Right lobe of liver (tissue), 4 donors: ENCODE measurements at regions not wholly inside any gene's neighbourhood (a gene's known extent, or its start where the extent isn't known, plus 50 kb on each side); places are given as distances from the start of the nearest gene placed in this dataset.
A peak's percentile ranks its signal among the peaks of the same experiment; 100 is the strongest.

Experiments used
- CTCF ChIP-seq, 4 donors: fragments of 200-600 bp in 3 of 4; fragments of 450-650 bp in 1 of 4; IDR thresholded peaks; one replicate each; pipeline versions ENCODE4 v1.5.1 to v1.8.0; 2016 to 2022; ENCODE audit warnings: antibody characterized with exemption in 4 of 4, mild to moderate bottlenecking in 2 of 4
- POLR2A ChIP-seq: fragments of 450-650 bp; IDR thresholded peaks from one replicate; pipeline ENCODE4 v1.6.1; 2017; ENCODE audit warnings: antibody characterized with exemption, mild to moderate bottlenecking
- donor health status: DM: no; HTN: no; CAD: no.
- donor health status: DM: no; HTN: no; CAD: no.
- donor health status: DM: no; HTN: yes; CAD: no.

- TF ChIP-seq CTCF (IDR thresholded peaks at IDR 0.05) (peak in 2 of 4 donors; percentile 36 to 46), POLR2A (no peak)
Measured at GRCh38 chr2:158045362-158045761, 56.3 kb upstream of the UPP2 start.
